ENCODE measurements at regions not wholly inside any gene's neighbourhood (a gene's known extent, or its start where the extent isn't known, plus 50 kb on each side); places are given as distances from the start of the nearest gene placed in this dataset.
"Not testable (repeated sequence)": the region's sequence is repeated elsewhere in the genome, so short reads cannot be mapped to it uniquely, and the experiment has no call there.

DNA sequence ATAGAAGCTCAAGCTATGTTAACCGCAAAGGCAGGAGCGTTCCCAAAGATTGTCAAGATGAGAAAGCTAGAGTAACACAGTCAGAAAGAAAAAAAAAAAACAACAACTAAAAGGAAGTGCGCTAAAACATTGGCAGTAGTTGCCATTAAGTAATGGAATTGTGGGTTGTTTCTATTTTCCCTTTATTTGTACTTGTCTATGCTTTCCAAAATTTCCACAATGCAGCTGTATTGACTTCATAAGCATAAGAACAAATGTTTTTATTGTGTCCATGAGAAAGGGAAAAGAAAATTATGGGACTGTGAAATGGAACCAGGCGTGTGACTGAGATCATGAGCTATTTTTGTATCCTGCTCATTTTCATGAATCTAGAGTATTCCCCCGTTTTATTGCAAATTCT is 153.4 kb downstream of the TMEM114 start:
- DNase-seq, result no peak

DNA sequence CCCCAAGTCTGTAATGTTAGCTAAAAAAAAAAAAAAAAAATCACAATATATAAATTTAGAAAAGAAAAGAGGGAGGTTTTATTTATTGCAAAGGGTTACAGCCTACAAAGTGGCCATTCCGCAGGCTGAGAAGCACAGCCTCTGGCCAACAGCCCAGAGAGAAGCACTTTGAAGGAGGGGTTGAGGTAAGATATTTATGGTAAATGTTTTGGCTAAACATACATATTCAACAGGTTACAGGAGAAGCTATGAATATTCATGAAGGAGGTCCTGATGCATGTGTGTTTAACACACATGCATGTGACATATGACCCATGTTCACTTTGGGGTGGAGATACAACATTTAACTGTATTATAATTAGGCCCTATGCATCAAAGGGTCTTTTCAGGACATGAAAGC is 158.5 kb downstream of the TMEM114 start:
- DNase-seq, result no peak

DNA sequence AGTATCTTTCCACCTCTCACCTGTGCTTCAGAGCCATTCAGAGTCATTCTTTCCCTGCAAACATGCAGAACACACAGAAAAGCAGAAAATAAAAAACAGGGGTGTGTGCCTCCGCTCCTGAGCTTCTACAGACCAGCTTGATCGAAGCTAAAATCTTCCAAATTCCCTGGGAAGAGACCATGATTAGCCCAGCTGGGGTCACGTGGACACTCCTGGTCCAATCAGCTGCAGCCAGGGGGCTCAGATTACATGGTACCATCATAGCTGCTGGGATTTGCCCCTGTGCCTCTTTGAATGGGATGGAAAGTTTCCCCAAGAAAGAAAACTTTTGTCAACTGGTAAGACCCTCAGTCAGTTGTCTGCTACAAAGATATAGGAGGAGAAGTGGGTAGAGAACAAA is 159.9 kb downstream of the TMEM114 start:
- no peak for DNase-seq

DNA sequence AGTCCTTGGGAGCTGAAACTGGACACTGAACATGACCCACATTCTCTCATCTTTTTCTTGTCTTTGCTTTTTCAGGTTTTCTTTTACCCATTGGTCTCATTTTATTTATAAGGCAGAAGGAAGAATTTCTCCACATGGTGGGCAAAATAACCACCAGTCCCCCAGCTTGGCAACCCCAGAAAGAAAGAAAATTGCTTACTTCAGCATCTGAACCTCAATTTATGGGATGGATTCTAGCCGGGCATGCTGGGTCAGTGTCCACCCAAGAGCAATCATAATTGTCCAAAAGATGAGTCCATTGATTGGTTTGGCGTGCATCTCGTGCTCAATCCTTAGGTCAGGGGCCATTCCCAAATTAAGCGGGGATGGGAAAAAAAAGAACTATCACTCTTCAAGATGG is 163.7 kb downstream of the TMEM114 start:
- DNase-seq, result no peak

DNA sequence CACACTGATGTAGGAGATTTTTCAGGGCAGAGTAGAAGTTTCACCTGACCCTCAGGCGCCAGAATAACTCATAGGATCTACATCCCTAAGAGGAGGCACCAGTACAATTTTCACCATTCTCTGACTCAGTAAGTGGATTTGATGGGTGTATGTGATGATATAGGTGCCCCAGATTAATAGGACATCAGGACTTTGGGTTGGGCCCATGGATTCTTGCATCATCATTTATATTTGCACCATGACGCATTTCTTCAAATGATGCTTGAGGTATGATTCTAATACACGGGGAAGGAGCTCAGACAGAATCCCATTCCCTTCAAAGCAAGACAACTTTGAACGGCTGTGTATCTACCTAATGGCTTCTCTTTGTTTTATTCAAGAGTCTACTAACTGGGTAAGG is 173.2 kb downstream of the TMEM114 start:
- no peak for DNase-seq

DNA sequence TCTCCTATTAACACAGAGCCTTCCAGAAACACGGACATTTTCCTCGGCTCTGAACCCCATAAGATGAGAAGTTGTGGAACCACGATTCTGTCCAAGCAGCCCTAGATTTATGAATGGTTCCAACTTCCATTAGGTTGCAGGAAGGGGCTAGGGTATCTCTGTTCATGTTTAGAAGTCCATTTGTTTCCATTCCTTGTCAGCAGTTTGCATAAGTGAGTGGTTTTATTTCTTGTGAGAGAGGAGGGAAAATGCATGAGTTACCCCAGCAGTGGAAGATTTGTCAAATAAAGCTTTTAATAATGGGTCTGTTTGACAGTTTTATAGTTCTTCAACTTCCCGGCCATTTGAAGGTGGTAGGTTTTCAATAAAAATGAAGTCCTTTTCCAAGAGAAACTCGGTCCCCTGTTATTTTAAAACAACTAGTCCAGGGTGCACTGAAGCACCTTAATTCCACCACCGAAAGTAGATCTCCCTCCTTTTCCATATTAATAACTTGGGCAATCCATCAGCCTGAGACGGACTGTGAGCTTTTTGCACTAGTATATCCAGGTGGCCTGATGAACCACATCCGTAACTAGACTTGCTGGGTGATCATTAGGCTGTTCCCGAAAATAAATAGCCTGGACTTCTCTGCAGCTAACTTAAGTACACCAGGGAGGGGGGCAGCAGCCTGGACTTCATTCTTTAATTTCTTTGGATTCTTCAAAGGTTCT is 181.3 kb downstream of the TMEM114 start:
- no peak for DNase-seq

DNA sequence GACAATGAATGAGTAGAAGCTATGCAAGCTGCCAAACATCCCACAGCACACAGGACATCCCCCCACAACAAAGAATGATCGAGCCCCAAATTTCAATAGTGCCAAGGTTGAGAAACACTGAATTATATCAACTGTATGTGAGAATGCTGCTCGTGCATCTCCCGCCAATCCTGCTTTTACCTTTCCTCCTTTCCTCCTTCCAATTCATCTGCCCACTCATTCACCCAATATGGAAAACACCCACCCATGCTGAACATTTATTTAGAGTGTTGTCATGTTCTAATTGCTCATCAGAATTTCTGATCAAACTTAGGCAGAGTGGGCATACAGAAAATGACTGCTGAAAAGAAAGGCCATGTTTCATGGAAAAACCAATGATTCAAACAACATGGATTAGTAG is 183.0 kb downstream of the TMEM114 start:
- DNase-seq, result no peak

DNA sequence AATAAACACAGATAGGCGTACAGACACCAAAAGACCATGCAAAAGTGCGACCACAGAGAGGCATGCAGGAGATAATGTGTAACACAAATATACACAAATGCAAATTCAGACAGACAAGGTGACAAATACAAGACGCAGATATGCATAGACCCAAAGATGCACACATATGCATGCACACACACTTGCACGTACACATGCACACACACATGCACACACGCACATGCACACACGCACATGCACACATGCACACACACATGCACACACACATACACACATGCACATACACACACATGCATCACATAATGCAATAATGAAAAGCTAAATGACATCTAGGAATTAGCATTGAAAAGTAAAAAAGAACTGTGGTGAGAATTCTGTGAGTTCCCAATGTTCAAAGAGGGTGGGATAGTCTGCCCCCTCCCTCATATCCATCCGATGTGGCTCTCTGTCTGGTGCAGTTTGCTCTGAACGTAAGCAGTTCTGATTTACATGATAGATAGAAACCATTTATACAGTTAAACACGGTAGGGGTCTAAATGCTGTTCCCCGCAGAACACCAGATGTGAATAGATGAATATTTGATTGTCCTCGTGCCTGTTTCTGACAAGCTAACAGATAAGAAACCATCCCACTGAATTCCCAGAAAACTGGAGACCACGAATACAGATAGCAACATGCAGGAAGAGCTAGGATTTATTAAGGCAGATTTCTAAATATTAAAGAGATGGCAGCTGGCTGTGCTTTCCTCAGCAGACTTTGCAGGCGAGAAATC is 186.1 kb downstream of the TMEM114 start:
- no peak for DNase-seq

DNA sequence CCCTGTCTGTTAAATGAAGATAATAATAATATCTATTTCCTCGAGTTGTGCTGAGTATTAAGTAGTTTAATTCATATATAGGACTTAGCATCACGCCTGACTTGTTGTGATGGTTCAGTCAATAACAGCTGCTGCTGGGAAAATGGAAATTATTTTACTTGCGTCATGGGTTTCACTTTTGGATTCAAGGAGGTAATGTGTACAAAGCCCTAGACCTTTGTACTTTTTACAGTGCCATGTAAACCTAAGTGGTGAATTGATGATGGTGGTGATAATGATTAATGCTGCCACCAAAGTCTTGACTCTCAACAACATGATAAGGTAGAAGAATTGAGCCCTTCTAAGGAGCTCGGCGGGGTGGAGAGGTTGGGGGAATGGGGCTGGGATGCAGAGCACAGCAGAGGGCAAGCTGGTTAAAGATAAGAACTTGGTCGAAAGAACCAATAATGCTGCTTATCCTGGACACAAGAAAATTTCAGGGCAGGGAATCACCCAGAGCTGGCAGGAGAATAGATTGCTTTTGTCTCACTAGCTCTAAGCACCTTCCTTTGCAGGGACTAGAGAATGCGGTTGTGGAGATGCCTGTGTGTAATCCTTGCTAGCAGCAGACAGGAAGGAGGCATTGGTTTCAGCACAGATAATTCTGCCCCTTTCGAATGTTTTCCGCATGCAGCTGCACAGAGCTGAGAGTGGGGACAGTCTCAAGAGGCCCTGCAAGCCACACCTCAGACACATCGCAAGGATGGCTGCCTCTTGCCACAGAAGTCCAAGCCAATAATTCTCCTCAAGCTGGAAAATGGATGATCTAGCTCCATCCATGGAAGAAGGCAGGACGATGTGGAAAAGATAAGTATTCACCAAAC is 187.1 kb downstream of the TMEM114 start:
- no peak for DNase-seq

DNA sequence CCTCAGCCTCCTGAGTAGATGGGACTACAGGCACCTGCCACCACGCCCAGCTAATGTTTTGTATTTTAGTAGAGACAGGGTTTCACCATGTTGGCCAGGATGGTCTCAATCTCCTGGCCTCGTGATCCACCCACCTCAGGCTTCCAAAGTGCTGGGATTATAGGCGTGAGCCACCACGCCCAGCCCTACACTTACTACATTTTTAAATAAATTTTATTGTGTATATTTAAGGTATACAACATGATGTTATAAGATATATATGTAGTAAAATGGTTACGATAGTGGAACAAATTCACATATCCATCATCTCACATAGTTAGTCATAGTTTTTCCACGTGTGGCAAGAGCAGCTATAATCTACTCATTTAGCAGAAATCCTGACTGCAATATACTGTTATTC is 189.6 kb downstream of the TMEM114 start:
- DNase-seq, result not testable (repeated sequence)

DNA sequence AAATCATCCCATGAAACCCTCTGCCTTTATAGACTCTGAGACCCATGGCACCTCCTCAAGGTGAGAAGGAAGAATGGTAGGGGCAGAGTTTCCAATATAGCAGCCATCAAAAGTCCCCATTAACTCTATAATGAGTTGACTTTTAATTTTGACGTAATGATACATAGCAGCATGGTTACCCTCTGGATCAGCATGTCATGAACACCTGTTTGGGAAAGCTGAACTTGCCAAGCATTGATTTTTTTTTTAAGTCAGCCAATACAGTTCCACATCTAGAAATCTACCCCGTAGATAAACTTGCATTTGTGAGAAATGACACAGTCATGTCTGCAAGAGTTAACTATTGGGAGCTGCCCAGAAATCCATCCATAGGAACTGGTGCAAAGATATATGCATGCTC is 191.8 kb downstream of the TMEM114 start:
- DNase-seq, result no peak

DNA sequence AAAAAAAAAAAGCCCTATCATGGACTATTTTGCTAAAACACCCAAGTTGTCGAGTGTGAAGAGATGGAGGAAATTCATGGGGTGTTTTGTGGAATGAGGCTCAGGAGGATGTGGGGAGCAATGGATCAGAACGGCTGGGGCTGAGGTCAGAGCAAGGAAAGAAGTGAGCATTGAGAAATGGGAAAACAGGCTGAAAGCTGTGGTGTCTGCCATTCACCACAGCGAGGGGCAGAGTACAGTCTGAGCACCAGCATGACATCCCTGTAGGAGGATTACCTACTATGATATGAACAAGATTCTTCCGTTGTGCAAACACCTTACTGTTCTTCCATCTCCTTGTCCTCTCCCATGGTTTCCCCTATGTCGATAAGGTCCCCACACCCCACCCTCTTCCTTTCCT is 193.1 kb downstream of the TMEM114 start:
- no peak for DNase-seq

DNA sequence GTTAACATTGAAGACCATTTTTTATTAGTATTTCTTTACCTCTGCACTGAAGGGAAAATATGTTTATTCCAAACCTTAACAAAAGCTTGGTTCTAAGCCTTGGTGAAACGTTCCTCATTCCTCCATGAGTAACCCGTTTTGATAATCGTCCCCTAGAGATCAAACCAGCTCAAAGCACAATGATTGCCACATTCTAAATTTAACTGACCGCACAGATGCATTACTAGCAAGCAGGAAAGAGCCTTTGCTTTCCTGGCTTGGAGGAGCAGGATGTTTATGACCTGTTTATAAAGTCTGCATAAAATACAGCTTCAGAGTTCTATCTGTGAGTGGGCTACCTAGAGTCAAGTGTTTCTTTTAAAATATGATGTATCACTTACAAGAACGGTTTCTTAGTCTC is 193.8 kb downstream of the TMEM114 start:
- no peak for DNase-seq

DNA sequence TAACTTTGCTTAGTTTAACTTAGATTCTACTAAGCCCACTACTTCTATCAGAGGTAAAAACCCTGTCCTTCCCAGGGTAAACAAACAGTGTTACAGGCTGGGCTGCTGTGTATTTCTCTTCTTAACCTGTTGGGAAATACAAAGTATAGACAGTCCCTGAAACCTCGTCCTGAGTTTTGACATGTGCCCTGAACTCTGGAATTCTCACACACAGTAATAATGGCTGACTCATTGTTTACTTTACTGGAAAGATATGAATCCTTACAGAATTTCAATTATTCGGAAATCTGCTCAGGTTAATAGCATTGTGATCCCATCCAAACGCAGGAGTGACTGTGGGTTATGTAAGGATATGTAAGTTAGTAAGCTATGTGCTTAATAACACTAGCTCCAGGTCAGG is 199.1 kb downstream of the TMEM114 start:
- DNase-seq, result no peak

DNA sequence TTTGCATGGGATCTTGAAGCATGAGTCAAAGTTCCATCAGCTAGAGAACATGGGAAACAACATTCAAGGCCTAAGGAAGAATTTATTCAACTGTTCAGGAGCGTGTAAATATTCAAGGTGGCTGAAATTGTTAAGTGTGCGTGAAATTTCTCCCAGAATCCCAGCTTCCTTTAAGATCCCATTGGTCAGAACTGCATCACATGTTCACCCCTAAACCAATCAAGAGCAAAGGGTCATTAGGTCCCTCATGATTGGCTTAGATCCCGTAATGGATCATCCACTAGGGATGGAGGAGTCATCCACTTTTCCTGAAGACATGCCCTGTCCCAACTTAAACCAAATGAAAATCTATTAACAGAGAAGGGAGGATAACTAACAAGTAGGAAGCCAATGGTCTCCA is 201.6 kb downstream of the TMEM114 start:
- no peak for DNase-seq

DNA sequence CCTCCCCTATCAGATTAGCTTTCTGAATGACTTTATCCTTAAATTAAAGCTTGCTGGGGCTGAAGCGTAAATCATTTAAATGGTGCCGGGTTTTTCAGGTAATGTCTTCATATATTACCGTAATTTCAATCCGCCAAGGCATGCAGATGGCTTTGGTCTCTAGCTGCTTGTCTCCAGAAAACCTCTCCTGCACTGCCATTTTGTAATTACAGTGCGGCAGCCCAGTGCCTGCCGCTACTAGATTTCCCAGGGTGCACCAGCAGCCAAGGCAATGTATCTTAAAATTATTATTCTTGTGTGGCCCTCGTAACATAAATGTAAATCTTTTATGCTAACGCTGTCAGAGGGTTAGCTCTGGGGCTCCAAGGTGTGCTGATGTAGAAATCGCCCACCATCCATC is 208.5 kb downstream of the TMEM114 start:
- no peak for DNase-seq

DNA sequence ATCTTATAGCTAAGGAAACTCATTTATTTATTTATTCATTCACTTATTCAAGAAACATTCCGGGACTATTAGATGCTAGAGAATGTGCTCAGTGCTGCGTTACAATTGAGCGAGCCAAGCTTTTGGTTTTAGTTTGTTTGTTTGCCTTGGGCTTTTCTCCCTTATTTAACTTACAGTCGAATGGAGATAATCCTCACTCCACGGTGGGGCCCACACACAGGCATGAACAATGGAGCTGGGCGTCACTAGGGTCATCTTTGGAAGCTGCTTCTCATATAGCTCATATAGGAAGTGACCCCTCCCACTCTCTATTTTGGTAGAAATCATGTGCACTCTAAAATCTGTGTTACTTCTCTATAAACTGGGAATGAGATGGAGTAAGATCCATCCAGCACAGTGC is 210.0 kb downstream of the TMEM114 start:
- no peak for DNase-seq

DNA sequence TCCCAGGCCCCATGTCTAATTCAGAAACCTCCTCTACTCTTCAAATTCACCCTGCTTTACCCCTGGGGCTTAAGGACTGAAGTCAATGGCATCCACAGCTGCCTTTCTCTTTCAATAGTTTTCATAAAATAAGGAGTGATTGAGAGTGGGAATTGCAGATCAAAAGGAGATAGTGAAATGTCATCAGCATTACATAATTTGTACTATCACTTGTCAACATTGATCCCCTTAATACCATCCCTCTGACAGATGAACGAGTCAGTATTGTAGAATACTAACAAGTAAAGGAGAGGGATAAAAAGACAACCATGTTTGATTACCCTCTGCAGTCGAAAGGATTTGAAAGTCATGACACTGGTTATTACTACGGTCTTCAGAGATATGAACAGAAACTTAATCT is 212.4 kb downstream of the TMEM114 start:
- no peak for DNase-seq

DNA sequence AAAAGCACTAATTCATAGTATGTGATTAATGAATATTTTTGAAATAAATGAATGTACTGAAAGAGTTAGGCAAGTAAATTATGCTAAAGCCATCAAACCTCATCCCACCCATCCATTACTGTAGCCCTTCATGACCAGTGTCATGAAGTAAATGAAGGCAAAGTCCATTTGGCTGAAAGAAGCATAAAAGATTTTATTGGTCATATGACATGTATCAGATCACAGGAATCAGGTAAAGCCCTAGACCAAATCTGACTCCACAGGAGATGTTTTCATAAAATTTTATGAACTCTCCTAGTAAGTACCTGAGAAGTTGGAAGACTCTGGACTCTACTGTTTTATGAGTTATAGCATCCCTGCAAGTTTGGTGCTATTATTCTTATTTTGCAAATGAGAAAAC is 213.5 kb downstream of the TMEM114 start:
- no peak for DNase-seq

DNA sequence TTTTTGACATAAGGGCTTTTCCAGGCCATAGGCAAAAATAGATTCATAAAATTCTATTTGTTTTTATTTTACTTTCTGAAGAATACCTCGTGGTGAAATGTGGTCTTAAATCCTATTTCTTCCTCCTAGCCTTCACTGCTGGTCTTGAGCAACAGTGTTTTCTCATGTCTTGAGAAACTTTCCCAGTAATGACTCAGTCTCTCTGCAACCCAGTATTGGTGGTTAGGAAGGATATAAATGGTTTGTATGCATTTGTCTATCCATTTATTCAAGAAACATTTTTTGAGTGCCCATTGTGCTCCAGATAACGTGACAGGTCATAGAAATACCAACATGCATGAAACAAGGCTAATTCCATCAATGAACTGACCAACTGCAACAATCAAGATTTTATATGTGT is 213.9 kb downstream of the TMEM114 start:
- DNase-seq, result no peak

DNA sequence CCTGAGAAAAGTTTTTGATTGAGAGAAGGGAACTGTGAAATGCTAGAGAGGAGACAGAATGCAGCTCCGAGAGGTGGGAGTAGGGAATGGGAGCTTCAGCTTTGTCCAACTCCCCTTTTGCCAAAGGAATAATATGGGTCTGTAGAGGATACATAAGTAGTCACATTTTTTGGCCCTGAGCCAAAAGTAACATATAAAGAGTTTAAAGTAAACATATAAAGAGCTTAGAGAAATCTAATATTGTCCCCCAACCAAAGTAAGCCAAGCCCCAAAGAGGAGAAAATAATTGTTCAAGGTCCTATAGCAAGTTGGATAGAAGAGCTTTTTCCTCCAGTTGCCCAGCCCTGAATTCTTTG is 215.1 kb downstream of the TMEM114 start:
- no peak for DNase-seq

DNA sequence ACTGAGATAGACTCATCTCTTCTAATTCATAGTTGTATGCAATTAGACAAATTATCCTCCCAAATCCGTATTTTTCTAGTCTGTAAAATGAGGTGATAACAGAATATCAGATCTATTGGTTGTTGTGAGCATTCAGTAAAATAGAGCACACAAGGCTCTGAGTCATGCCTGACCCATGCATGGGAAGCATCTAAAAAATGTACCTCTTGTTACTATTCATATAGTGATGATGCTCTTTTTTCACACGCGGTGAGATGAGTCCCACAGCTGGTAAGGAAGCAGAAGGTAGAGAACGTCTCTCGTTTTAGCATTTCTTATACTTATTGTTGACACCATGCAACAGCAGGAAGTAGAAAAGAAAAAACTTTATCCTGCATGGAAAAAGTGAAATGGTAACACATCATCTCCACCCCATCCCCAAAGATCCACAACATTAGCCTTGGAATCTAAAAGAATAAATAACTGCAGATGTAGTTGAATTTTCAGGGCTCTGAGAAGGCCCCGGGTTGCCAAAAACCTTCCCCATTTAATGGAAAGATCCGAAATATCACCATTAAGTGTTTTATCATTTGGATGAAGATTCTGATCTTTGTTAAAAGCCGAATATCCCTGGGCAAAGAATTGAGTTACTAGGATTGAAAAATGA is 215.6 kb downstream of the TMEM114 start:
- DNase-seq, result no peak

DNA sequence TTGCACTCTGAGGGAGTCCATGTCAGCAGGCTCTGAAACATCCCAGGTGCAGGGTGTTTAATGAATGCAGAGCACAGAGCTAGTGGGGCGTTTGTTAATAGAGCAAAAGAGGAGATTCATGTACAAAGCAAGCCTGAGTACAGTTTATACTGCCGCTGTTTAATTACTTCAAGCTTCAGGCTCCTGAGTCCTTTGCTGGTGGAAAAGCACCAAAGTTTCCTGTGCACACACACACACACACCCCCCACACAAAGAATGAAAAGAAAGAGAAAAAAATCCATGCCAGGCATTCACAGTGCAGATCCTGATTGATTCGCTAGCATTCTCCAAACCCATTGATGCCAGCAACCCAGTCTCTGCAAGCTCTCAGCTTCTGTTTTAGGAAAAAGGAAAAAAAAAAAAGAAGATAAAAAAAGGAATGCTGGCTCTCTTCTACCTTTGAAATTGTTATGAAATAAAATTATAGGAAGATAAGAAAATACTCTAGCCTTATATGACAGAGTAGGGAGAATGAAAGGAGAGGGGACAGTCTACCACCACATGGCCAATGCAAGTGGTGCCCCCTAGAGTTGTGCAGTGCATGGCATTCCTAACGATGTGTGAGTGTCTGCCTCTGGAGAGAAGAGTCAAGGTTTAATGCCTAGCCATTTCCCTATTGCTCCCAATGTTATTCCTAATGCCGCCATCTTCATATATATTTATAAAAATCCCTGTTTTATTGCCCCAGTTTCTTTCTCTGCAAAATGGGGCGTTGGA is 216.5 kb downstream of the TMEM114 start:
- no peak for DNase-seq

Measured in NCI-H2171 treated with DMSO at 0.1 percent for 48 hours (cell line).